Trophoblast cell (in vitro differentiated cells and primary cell): ENCODE measurements at regions not wholly inside any gene's neighbourhood (a gene's known extent, or its start where the extent isn't known, plus 50 kb on each side); places are given as distances from the start of the nearest gene placed in this dataset.

Experiments
- DNase-seq, 2 donors: peaks; one replicate each; pipeline ENCODE4 v3.0.0-alpha.2; 2016
- H2AFZ ChIP-seq: 2 replicates; pipeline ENCODE4 v1.6.1; 2013; ENCODE audit warnings: low read length, moderate library complexity, mild to moderate bottlenecking; ENCODE audit not compliant: insufficient read depth, poor library complexity
- H2AK5ac ChIP-seq: 2 replicates; pipeline ENCODE4 v1.6.1; 2013; ENCODE audit warnings: mild to moderate bottlenecking, low read length
- H2BK120ac ChIP-seq: 2 replicates; pipeline ENCODE4 v1.6.1; 2013; ENCODE audit warnings: low read length, mild to moderate bottlenecking, moderate library complexity; ENCODE audit not compliant: insufficient read depth, poor library complexity
- H2BK12ac ChIP-seq: 2 replicates; pipeline ENCODE4 v1.6.1; 2013; ENCODE audit warnings: mild to moderate bottlenecking, low read length, moderate library complexity
- H2BK5ac ChIP-seq: 2 replicates; pipeline ENCODE4 v1.6.1; 2013; ENCODE audit warnings: low read length, low read depth, moderate library complexity, mild to moderate bottlenecking; ENCODE audit not compliant: poor library complexity
- H3K14ac ChIP-seq: 2 replicates; pipeline ENCODE4 v1.6.1; 2013; ENCODE audit warnings: mild to moderate bottlenecking, low read length
- H3K18ac ChIP-seq: 2 replicates; pipeline ENCODE4 v1.6.1; 2013; ENCODE audit warnings: mild to moderate bottlenecking, low read length
- H3K23ac ChIP-seq: 2 replicates; pipeline ENCODE4 v1.6.1; 2013; ENCODE audit warnings: low read length
- H3K27ac ChIP-seq: 2 replicates; pipeline ENCODE4 v1.5.1; 2013; ENCODE audit warnings: low read depth, mild to moderate bottlenecking, inconsistent platforms, low read length, moderate library complexity
- H3K27me3 ChIP-seq: 2 replicates; pipeline ENCODE4 v1.6.1; 2013; ENCODE audit warnings: inconsistent platforms, mild to moderate bottlenecking, low read length, moderate library complexity; ENCODE audit not compliant: insufficient read depth
- H3K36me3 ChIP-seq, 2 experiments: 1 replicate in 1 of 2; 2 replicates in 1 of 2; pipeline ENCODE4 v1.6.1; 2013; ENCODE audit warnings: low read length in 2 of 2, mild to moderate bottlenecking in 2 of 2, moderate library complexity in 1 of 2; ENCODE audit not compliant: insufficient read depth in 2 of 2, control insufficient read depth in 1 of 2
- H3K4ac ChIP-seq: 2 replicates; pipeline ENCODE4 v1.6.1; 2013; ENCODE audit warnings: low read depth, mild to moderate bottlenecking, low read length, moderate library complexity
- H3K4me1 ChIP-seq, 2 experiments: 1 replicate in 1 of 2; 2 replicates in 1 of 2; pipeline ENCODE4 v1.6.1; 2013; ENCODE audit warnings: low read length in 2 of 2, mild to moderate bottlenecking in 2 of 2, moderate library complexity in 1 of 2; ENCODE audit not compliant: insufficient read depth in 2 of 2, control insufficient read depth in 1 of 2
- H3K4me2 ChIP-seq: 2 replicates; pipeline ENCODE4 v1.6.1; 2013; ENCODE audit warnings: inconsistent platforms, mild to moderate bottlenecking, low read length, moderate library complexity
- H3K4me3 ChIP-seq: 2 replicates; pipeline ENCODE4 v1.5.1; 2013; ENCODE audit warnings: mild to moderate bottlenecking, low read depth, low read length, inconsistent platforms
- H3K79me1 ChIP-seq: one replicate; pipeline ENCODE4 v1.6.1; 2013; ENCODE audit warnings: low read length
- H3K79me2 ChIP-seq: 2 replicates; pipeline ENCODE4 v1.6.1; 2013; ENCODE audit warnings: low read length, mild to moderate bottlenecking; ENCODE audit not compliant: control insufficient read depth, insufficient read depth, poor library complexity
- H3K9ac ChIP-seq: 2 replicates; pipeline ENCODE4 v1.6.1; 2013; ENCODE audit warnings: mild to moderate bottlenecking, low read length
- H3K9me3 ChIP-seq: 2 replicates; pipeline ENCODE4 v1.6.1; 2013; ENCODE audit warnings: low read depth, mild to moderate bottlenecking, control low read depth, inconsistent platforms, low read length; ENCODE audit not compliant: insufficient read depth
- H4K12ac ChIP-seq: 2 replicates; pipeline ENCODE4 v1.6.1; 2013; ENCODE audit warnings: low read depth, mild to moderate bottlenecking, low read length, moderate library complexity
- H4K8ac ChIP-seq: 2 replicates; pipeline ENCODE4 v1.6.1; 2013; ENCODE audit warnings: low read depth, mild to moderate bottlenecking, low read length, moderate library complexity
- H4K91ac ChIP-seq: one replicate; pipeline ENCODE4 v1.6.1; 2013; ENCODE audit warnings: low read depth, mild to moderate bottlenecking, low read length, moderate library complexity
- WGBS: extraction: QIAGEN DNeasy Blood & Tissue Kit; methylation state at CpG from one replicate; pipeline ENCODE4 v1.1.7; 2013; ENCODE audit warnings: missing lambda C conversion rate; ENCODE audit not compliant: insufficient read length, insufficient coverage; ENCODE audit errors: extremely low coverage; 5-methylcytosine and 5-hydroxymethylcytosine counted together

GRCh38 chr12:65608319-65608916 lies 215.9 kb upstream of the HMGA2 start:
- Histone ChIP-seq H3K4me2 (no peak overlapping the region), H3K9me3 (no peaks in the 10 kb centered on the region), H3K23ac (no peak overlapping the region), H2AFZ (no peak overlapping the region), H3K79me1 (peaks cover 18% of the 10 kb centered on the region), H2BK12ac (peak overlapping the region; percentile 89), H2BK120ac (peak overlapping the region; percentile 81), H3K14ac (no peak overlapping the region), H3K4ac (no peak overlapping the region), H2AK5ac (peak overlapping the region; percentile 75), H2BK5ac (peak overlapping the region; percentile 82), H3K27me3 (no peaks in the 10 kb centered on the region), H4K12ac (no peak overlapping the region), H3K9ac (no peak overlapping the region), H3K4me1 (peaks cover 10 to 17% of the 10 kb centered on the region in 2 experiments), H4K8ac (no peak overlapping the region), H3K79me2 (peaks cover under 1% of the 10 kb centered on the region), H3K18ac (no peak overlapping the region), H3K4me3 (no peak overlapping the region), H3K36me3 (no peaks in the 10 kb centered on the region), H4K91ac (peak overlapping the region; percentile 58), H3K27ac (no peak overlapping the region)
- no CpG with 5 or more reads among the region's 2 CpGs for WGBS
- DNase-seq: peak in 1 of 2 donors; percentile 42

- H2AK5ac ChIP-seq: no peak overlapping the region
- H2BK120ac ChIP-seq: no peak overlapping the region
- no peak overlapping the region for H2BK12ac ChIP-seq
- H2BK5ac ChIP-seq: no peak overlapping the region
- H3K4ac ChIP-seq: no peak overlapping the region
- no peak overlapping the region for H3K9ac ChIP-seq
- H3K23ac ChIP-seq: no peak overlapping the region
- H3K79me2 ChIP-seq: no peaks in the 10 kb centered on the region
- H3K9me3 ChIP-seq: no peaks in the 10 kb centered on the region
- H4K8ac ChIP-seq: no peak overlapping the region
- no peak overlapping the region for H3K18ac ChIP-seq
- H3K36me3 ChIP-seq: no peaks in the 10 kb centered on the region
- H4K91ac ChIP-seq: no peak overlapping the region
- no peak for DNase-seq
- H3K4me1 ChIP-seq: peaks cover 6 to 15% of the 10 kb centered on the region in 2 experiments
- H2AFZ ChIP-seq: no peak overlapping the region
- no peak overlapping the region for H3K27ac ChIP-seq
- no CpG with 5 or more reads among the region's 4 CpGs for WGBS
- no peak overlapping the region for H3K14ac ChIP-seq
- no peaks in the 10 kb centered on the region for H3K27me3 ChIP-seq
- no peak overlapping the region for H3K4me2 ChIP-seq
- H4K12ac ChIP-seq: no peak overlapping the region
- H3K4me3 ChIP-seq: no peak overlapping the region
- peaks cover 16% of the 10 kb centered on the region for H3K79me1 ChIP-seq
Measured at GRCh38 chr12:65609359-65609771, 214.9 kb upstream of the HMGA2 start.

DNA sequence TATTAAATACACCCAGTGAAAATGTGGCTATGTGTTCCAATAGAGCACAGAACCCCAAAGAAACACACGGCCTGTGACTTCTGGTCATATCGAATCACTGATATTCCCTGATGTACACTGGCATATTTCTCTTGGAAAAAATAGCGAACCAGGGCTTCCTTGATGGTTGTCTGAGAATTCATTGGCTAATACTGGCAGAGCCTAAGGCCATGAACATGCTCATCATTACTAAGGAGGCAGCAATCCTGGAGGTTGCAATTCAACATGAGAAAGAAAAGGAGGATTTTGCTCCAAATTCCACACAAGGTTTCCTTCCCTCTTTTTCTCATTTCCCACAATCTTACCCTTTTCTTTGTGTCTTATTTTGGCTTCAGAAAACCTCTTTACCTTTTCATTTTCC lies 212.9 kb upstream of the HMGA2 start:
- no peak overlapping the region for H2BK120ac ChIP-seq
- no peak overlapping the region for H4K91ac ChIP-seq
- H2BK12ac ChIP-seq: peak overlapping the region; percentile 2
- no peak overlapping the region for H2BK5ac ChIP-seq
- H3K27me3 ChIP-seq: no peaks in the 10 kb centered on the region
- peaks cover 5 to 15% of the 10 kb centered on the region in 2 experiments for H3K4me1 ChIP-seq
- H3K79me1 ChIP-seq: peaks cover 17% of the 10 kb centered on the region
- no peak overlapping the region for H3K27ac ChIP-seq
- no peak overlapping the region for H2AK5ac ChIP-seq
- no peak overlapping the region for H3K4me2 ChIP-seq
- H3K79me2 ChIP-seq: no peaks in the 10 kb centered on the region
- H3K9ac ChIP-seq: no peak overlapping the region
- no peak overlapping the region for H2AFZ ChIP-seq
- H4K12ac ChIP-seq: no peak overlapping the region
- H3K9me3 ChIP-seq: no peaks in the 10 kb centered on the region
- no peak overlapping the region for H3K14ac ChIP-seq
- WGBS: no CpG with 5 or more reads among the region's 3 CpGs
- no peak overlapping the region for H3K4ac ChIP-seq
- DNase-seq: peak; percentile 74 to 88
- no peak overlapping the region for H3K23ac ChIP-seq
- no peak overlapping the region for H3K4me3 ChIP-seq
- no peak overlapping the region for H3K18ac ChIP-seq
- no peaks in the 10 kb centered on the region for H3K36me3 ChIP-seq
- H4K8ac ChIP-seq: no peak overlapping the region

- peak overlapping the region; percentile 96 for H2BK12ac ChIP-seq
- H4K12ac ChIP-seq: no peak overlapping the region
- peak overlapping the region; percentile 33 for H3K27ac ChIP-seq
- peak overlapping the region; percentile 6 for H2BK120ac ChIP-seq
- H3K4me2 ChIP-seq: peak overlapping the region; percentile 3
- peak overlapping the region; percentile 4 for H2BK5ac ChIP-seq
- peak overlapping the region; percentile 48 for H3K14ac ChIP-seq
- H3K4me3 ChIP-seq: no peak overlapping the region
- no peak overlapping the region for H4K8ac ChIP-seq
- DNase-seq: peak in 1 of 2 donors; percentile 74
- no peak overlapping the region for H3K18ac ChIP-seq
- H3K79me2 ChIP-seq: no peaks in the 10 kb centered on the region
- no peak overlapping the region for H3K4ac ChIP-seq
- peak overlapping the region; percentile 10 for H2AK5ac ChIP-seq
- H3K4me1 ChIP-seq: peaks cover 7 to 15% of the 10 kb centered on the region in 2 experiments
- peaks cover 17% of the 10 kb centered on the region for H3K79me1 ChIP-seq
- peak overlapping the region; percentile 16 for H4K91ac ChIP-seq
- no peak overlapping the region for H3K23ac ChIP-seq
- no peaks in the 10 kb centered on the region for H3K9me3 ChIP-seq
- H3K9ac ChIP-seq: no peak overlapping the region
- no CpG with 5 or more reads among the region's 7 CpGs for WGBS
- H3K36me3 ChIP-seq: no peaks in the 10 kb centered on the region
- H3K27me3 ChIP-seq: no peaks in the 10 kb centered on the region
- H2AFZ ChIP-seq: peak overlapping the region; percentile 1
Measured at GRCh38 chr12:65612440-65612839, 211.8 kb upstream of the HMGA2 start.
